ENCODE measurements at regions not wholly inside any gene's neighbourhood (a gene's known extent, or its start where the extent isn't known, plus 50 kb on each side); places are given as distances from the start of the nearest gene placed in this dataset.

GRCh38 chr13:79735228-79735627 is 254.3 kb downstream of the NDFIP2 start:
- H3K4me2 ChIP-seq (ENCODE audit: low read depth, low read length, poor library complexity, severe bottlenecking), result no peak overlapping the region
- H3K9me3 ChIP-seq (ENCODE audit: insufficient read depth, low read length), result no peaks in the 10 kb centered on the region
- no peaks in the 10 kb centered on the region for H3F3A ChIP-seq (ENCODE audit: insufficient read depth)
- no peak for TF ChIP-seq CTCF (IDR thresholded peaks at IDR 0.05; ENCODE audit: insufficient read depth, low read length, poor library complexity, severe bottlenecking)
- no peak for TF ChIP-seq EZH2phosphoT487 (conservative IDR thresholded peaks at IDR 0.05; ENCODE audit: low read length)
- no peaks in the 10 kb centered on the region for H3K79me2 ChIP-seq (ENCODE audit: insufficient read depth, low read length)
- no peak overlapping the region for H3K9ac ChIP-seq (ENCODE audit: low read length)
- no peak overlapping the region for H3K4me3 ChIP-seq (ENCODE audit: insufficient read depth, low read length, poor library complexity, severe bottlenecking)
- H3K27me3 ChIP-seq (ENCODE audit: low read length), result no peaks in the 10 kb centered on the region
- no peak overlapping the region for H3K27ac ChIP-seq (ENCODE audit: low read depth, low read length)
- no peak overlapping the region for H2AFZ ChIP-seq (ENCODE audit: low read depth, low read length, severe bottlenecking)
- no peaks in the 10 kb centered on the region for H3K9me2 ChIP-seq (replicated peaks; ENCODE audit: insufficient read depth, low read length)
- no peaks in the 10 kb centered on the region for H4K20me1 ChIP-seq (ENCODE audit: low read depth, low read length)
- H3K36me3 ChIP-seq (ENCODE audit: low read length), result no peaks in the 10 kb centered on the region

DNA sequence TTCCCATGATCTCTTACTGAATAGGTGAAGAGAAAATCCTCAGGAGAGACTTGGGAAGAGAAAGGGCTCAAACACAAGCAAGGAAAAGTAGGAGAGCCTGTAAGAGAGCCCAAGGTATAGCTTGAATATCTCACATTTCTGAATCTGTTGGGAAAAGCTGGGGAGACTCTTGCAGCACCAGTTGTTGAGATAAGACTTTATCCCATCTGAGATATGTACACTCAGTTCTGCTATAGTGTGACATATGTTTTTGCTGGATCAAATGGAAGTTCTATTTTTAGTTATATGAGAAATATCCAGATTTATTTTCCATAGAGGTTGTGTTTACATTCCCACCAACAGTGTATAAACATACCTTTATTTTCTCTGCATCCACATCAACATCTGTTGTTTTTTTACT is 246.1 kb downstream of the NDFIP2 start:
- Histone ChIP-seq H3K9ac (ENCODE audit: low read length) (no peak overlapping the region), H3K9me3 (ENCODE audit: insufficient read depth, low read length) (no peaks in the 10 kb centered on the region), H3K79me2 (ENCODE audit: insufficient read depth, low read length) (no peaks in the 10 kb centered on the region), H3K27me3 (ENCODE audit: low read length) (no peaks in the 10 kb centered on the region), H2AFZ (ENCODE audit: low read depth, low read length, severe bottlenecking) (no peak overlapping the region), H3F3A (ENCODE audit: insufficient read depth) (no peaks in the 10 kb centered on the region), H3K27ac (ENCODE audit: low read depth, low read length) (no peak overlapping the region), H3K4me2 (ENCODE audit: low read depth, low read length, poor library complexity, severe bottlenecking) (no peak overlapping the region), H3K36me3 (ENCODE audit: low read length) (no peaks in the 10 kb centered on the region), H3K9me2 (replicated peaks; ENCODE audit: insufficient read depth, low read length) (no peaks in the 10 kb centered on the region), H4K20me1 (ENCODE audit: low read depth, low read length) (no peaks in the 10 kb centered on the region), H3K4me3 (ENCODE audit: insufficient read depth, low read length, poor library complexity, severe bottlenecking) (no peak overlapping the region)
- TF ChIP-seq EZH2phosphoT487 (conservative IDR thresholded peaks at IDR 0.05; ENCODE audit: low read length) (no peak), CTCF (IDR thresholded peaks at IDR 0.05; ENCODE audit: insufficient read depth, low read length, poor library complexity, severe bottlenecking) (no peak)

GRCh38 chr13:79725841-79726240 is 244.9 kb downstream of the NDFIP2 start:
- Histone ChIP-seq H4K20me1 (ENCODE audit: low read depth, low read length) (no peaks in the 10 kb centered on the region), H3K9me2 (replicated peaks; ENCODE audit: insufficient read depth, low read length) (no peaks in the 10 kb centered on the region), H3K4me2 (ENCODE audit: low read depth, low read length, poor library complexity, severe bottlenecking) (no peak overlapping the region), H3K9ac (ENCODE audit: low read length) (no peak overlapping the region), H3K4me3 (ENCODE audit: insufficient read depth, low read length, poor library complexity, severe bottlenecking) (no peak overlapping the region), H3K27ac (ENCODE audit: low read depth, low read length) (no peak overlapping the region), H3K36me3 (ENCODE audit: low read length) (no peaks in the 10 kb centered on the region), H2AFZ (ENCODE audit: low read depth, low read length, severe bottlenecking) (no peak overlapping the region), H3K79me2 (ENCODE audit: insufficient read depth, low read length) (no peaks in the 10 kb centered on the region), H3K27me3 (ENCODE audit: low read length) (no peaks in the 10 kb centered on the region), H3K9me3 (ENCODE audit: insufficient read depth, low read length) (no peaks in the 10 kb centered on the region), H3F3A (ENCODE audit: insufficient read depth) (no peaks in the 10 kb centered on the region)
- TF ChIP-seq CTCF (IDR thresholded peaks at IDR 0.05; ENCODE audit: insufficient read depth, low read length, poor library complexity, severe bottlenecking) (no peak), EZH2phosphoT487 (conservative IDR thresholded peaks at IDR 0.05; ENCODE audit: low read length) (no peak)

All from SU-DHL-6 (cell line).